NCI-H1417 treated with DMSO at 0.1 percent for 48 hours (cell line): ENCODE measurements at regions not wholly inside any gene's neighbourhood (a gene's known extent, or its start where the extent isn't known, plus 50 kb on each side); places are given as distances from the start of the nearest gene placed in this dataset.

ENCODE experiments used
- DNase-seq: peaks from one replicate; lab custom pipeline; 2025; lab: John Stamatoyannopoulos, UW

DNA sequence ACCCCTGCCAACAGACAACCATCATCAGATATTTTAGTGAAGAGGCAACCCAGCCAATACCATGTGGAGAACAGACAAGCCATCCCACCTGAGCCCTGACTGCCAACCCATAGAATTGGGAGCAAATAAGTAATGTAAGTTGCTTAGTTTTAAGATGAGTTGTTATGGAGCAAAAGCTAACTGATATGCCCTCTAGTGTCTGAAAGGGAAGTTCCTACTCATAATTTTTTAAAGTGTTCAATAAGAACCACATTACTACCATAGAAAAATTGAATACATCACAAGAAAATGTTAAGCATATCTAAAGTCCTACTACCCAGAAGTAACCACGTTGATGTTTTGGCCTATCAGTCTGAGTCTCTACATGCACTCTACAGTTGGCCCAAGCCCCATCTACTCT, 50.8 kb upstream of the SLC36A4 start:
- no peak for DNase-seq

DNA sequence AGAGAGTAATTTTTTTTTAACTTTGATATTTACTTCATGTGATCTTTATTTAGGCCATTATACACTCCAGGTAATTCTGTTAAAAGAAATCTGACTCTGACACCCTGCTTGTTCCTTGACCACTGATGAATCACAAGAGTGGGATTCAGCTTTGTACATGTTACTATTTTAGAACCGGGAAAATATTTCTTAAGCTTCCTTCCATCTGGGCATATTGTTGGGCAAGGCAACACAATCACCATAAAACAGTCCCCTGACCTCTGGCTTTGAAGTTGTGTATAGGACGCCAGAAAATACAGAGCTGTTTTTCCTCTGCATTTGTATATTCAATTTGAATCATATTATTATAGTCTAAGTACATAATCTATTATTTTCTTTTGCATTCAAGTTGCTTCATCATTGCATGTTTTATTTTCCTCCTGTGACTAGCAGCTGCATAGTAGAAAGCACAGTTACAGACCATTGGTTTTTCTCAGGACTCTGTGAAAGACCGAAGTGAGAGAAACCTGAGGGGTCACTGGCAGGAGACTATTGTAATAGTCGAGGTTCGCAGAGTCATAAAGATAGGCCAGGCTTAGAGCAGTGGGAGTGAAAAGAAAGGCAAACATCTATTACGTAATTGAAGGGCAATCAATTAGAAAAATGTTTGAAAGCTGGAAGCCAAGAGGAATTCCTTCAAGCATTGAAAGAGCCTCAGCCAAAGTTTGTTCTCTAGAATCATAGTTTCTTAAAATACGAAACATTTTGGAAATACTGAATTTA, 51.8 kb upstream of the SLC36A4 start:
- DNase-seq, result no peak

DNA sequence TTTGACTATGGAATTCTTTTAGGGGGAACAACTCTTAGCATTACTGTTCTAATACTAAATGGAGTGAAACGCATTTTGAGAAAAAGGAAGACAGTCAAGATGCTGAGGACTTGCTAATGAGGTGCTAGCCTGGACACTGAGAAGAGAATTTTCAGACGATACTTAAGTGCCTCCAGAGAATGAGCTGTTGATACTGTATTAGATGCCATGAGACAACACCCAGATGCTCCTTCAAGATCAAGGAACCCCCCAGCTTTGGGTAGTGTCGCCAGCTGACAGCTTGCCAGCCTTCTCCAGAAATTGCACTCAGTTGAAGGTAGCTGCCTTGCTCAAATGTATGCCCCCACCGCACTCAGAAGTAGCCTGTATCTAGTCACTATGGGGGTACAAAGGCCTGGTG, 52.5 kb upstream of the SLC36A4 start:
- DNase-seq, result no peak

DNA sequence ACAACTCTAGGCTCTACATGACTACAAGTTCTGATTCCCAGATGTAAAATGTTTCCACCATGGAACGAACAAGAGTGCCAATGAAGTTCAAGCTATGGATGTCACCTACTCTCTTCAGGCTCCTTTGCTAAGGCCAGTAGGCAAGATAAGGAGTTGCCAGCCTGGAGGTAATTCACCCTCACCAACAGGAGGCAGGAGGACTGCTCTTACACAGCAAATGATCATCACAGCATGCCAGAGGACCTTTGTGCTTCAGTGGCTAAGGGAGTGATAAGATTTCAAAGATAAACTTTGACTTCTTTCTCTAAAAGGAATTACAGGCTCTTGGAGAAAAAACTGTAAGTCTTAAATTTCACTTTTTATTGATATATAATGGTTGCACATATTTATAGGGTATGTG, 54.1 kb upstream of the SLC36A4 start:
- DNase-seq, result no peak

DNA sequence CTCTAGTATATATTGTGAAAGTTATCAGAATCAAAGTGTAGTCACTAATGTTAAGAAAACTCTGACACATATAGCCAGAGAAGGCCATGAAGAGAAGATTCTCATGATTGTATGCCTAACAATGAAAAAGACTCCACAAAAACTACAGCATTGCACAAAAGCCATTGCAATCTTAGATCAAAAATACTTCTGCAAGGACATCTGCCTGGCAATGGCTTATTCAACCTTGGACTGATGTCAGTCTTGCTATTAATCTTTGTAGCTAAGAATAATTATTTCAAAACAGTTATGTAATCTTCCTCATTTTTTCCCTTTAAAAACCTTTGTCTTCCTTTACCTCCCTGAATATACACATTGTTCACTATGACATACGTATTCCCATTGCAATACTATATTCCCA, 55.3 kb upstream of the SLC36A4 start:
- no peak for DNase-seq

DNA sequence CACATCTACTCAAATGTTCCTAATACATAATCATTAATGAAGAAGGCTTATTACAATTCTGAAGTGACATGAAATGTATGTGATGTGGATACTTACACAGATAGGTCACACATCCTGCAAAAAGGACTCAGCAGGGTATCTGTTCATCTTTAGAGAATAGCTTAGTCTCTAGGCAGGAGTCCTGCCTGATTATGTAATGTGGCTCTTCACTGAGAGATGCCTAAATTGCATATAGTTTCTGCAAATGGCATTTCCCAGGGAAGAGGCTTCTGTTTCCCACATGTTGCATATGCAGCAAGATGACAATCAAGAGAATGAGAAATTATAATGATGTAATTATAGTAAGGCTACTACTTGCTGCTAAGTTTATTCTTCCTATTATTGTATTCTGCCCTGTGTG, 58.8 kb upstream of the SLC36A4 start:
- DNase-seq, result no peak

DNA sequence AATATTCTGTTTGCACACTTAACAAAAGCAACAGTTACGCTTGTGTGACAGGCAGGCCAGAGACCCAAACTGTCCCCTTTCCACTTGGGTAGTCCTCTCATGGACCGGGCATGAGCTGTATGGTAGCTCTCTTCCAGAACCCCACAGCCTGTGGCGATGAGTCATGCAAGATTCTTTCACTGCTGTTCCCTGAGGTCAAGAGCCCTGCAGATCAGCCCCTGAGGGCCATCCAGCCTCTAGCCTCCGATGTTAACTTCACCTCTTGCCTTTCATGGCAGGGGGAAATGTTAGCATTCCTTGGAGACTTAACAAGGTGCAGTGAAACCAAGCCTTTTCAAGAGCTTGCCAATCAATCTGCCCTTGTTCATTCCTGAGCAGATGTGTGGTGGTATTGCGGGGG, 63.2 kb upstream of the DEUP1 start:
- no peak for DNase-seq

DNA sequence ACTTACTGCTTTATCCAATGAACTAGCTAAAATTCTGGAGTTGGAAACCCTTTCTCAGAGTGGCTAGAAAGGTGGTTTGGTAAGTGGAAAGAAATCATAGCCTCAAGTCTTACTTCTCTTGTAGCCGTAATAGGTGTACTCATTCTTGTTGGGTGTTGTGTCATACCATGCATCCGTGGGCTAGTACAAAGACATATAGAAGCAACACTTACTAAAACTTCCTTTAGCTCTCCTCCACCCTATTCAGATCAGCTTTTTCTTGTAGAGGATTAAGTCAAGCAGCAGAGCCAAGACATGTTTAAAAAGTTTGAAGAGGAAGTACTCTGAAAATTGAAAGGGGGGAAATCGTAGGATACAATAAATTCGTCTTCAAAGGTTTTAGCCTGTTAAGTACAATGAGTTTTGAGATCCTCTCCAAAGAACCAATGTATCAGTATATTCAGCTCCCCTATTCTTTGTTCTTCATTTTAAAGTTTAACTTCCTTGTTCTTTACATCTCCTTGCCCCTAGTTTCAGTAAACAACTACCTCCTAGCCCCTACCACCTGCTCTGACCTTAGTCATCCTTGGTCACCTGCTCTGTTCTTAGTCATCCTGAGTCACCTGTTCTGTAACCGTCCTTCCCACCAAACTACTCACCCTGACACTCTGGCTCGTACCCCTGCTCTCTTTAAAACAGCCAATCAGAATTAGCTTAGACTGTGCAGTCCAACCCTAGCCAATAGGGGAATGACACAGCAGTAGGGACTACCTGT, 62.1 kb upstream of the DEUP1 start:
- no peak for DNase-seq

DNA sequence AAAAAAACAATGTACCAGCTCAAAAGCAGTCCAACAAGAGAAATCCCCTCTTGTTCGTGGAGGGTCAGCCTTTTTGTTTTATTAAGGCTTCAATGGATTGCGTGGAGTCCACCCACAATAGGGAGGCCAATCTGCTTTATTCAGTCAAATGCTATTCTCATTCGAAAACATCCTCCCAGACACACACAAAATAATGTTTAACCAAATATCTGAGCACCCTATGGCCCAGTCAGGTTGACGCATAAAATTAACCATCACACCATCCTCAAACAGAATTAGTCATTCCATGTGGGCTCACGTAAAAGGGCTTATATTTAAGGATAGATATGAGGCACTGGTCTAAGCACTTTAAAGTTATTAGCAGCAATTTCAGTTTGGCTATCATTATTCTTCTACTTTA, 58.9 kb upstream of the DEUP1 start:
- DNase-seq, result no peak

DNA sequence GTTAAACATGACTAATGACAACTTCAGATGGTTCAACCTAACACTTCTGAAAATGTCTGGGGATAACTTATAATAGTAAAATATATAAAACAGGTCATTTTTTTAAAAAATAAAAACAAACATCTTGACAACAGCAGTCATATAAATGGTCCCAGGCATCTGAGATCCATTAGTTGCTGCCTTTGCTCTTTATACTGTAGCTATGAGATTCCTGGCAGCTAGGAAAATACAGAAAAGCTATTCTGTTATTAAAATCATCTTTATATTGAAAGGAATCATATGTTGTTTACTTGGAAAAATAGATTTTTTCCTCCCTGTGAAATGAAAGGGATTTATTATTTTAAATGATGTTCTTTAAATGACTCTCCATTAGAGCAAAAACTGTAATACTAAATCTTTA, 55.7 kb upstream of the DEUP1 start:
- DNase-seq, result no peak

DNA sequence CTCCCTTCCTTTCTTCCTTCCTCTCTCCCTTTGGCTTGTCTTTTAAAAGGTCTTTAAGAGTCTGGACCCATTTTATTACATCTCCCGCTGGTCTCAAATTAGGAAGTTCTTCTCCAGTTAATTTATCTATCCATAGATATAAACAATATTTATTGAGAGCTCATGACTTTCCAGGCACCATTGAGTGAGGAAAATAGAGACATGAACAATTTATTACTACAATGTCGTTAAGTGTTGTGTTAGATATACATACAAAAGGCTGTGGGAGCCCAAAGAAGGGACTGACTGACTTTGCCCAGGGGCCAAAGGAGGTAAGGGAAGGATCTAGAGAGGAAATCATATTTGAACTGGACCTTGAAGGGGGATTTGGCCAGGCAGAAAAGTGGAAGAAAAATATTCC, 51.6 kb upstream of the DEUP1 start:
- no peak for DNase-seq

DNA sequence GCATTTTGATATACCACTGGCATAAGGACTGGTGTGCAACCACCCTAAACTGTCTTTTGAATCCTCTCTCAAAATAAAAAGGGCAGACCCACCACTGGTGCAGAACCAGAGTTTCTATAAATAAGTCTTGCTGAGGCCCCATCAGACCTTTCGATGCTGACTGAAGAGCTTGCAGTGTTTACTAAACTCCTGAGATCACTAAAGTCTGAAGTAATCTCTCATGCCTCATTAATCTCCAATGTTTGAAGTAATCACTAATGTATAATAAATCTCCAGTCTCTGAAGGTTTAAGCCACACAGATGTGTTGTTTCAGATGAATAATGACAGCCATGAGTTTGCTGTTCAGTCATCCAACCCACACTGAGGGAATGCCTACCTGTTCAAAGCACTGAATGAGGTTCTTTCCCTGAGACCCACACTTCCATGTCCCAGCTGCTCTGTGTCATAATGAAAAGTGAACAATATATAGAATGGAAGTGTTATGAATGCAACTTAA, 50.6 kb upstream of the DEUP1 start:
- peak; percentile 96 for DNase-seq
